GM18505 (cell line): ENCODE measurements at regions not wholly inside any gene's neighbourhood (a gene's known extent, or its start where the extent isn't known, plus 50 kb on each side); places are given as distances from the start of the nearest gene placed in this dataset.

Source experiments
- ATAC-seq: cut with Tn5 transposase; IDR thresholded peaks from one replicate; pipeline ENCODE4 v1.9.1; 2021; ENCODE audit not compliant: unreplicated experiment
- POLR2A ChIP-seq: IDR thresholded peaks from 4 replicates; pipeline ENCODE4 v1.6.1; 2011; ENCODE audit warnings: borderline replicate concordance; ENCODE audit not compliant: insufficient read depth, insufficient read length; ENCODE audit errors: extremely low read depth

DNA sequence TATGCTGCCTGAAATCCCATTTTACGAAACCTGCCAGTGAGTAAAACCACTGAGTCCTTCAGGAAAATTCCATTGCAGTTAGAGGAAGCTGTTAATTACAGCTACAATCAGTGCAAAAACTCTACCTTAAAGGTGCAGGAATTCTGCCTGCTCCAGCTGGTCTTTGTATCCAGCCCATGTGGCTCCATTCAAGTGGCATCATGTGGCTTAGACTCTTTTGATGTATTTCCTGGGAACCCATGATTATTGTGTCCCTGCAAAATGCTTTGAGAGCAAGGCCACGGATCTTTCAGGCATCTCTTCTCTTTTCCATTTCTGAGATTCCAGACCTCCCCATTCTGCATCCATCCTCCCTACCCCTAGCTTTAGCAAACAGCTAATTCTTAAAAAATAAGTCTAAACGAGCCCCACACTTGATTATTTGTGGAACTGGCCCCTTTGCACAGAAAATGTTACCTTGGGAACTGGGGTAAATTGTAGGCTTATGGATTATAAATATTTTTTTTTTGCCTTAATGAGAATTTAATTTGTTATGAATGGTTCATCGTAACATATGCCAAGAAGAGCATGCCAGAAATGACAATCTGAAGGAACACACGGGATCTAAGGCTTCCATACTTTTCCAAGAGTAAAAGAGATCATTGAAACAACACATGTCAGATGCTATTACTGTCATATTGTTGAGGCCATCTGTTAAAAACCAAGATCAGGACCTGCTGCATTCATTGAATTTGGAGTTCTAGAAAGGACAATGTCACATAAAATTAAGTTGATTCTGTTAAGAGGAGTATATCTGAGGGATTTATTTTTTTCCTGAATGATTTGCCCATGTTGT lies 144.6 kb downstream of the TPH2 start:
- ATAC-seq = no peak
- TF ChIP-seq POLR2A = no peak

- TF ChIP-seq POLR2A = no peak
- ATAC-seq = no peak
Observed at GRCh38 chr12:72084061-72084460, 145.4 kb downstream of the TPH2 start.

DNA sequence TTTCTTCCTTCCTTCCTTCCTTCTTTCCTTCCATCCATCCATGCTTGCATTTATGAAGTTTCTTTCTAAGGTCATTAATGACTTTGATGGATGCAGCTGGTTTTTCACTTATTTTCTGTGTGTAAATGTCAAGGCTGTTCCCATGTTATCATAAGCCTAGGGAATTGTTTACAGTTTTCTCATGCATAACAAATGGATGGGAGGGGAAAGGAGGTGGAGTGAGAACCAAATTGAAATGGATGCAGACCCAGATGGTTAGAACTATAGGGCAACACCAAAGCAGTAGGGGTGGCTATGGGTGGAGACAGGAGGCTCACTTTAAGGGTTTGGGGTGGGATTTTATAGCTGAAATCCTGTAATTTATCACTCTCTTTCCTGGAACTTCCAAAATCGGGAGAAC lies 146.2 kb downstream of the TPH2 start:
- ATAC-seq = no peak

GRCh38 chr12:72089678-72090077 lies 151.0 kb downstream of the TPH2 start:
- ATAC-seq = no peak
- TF ChIP-seq POLR2A = no peak

More for the DNA sequence above, 146.2 kb downstream of the TPH2 start:
- TF ChIP-seq POLR2A = no peak

DNA sequence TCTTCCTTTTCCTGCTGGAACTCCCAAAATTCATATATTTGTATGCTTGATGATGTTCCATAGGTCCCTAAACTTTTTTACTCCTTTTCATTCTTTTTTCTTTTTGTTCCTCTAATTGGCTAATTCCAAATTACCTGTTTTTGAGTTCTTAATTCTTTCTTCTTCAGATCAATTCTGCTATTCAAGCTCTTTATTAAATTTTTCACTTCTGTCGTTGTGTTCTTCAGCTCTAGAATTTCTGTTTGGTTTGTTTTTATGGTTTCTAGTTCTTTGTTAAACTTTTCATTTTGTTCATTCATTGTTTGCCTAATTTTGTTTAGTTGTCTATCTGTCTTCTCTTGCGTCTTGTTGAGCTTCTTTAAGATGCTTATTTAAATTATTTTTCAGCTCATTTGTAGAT lies 154.8 kb downstream of the TPH2 start:
- ATAC-seq = no peak
- no peak for TF ChIP-seq POLR2A

DNA sequence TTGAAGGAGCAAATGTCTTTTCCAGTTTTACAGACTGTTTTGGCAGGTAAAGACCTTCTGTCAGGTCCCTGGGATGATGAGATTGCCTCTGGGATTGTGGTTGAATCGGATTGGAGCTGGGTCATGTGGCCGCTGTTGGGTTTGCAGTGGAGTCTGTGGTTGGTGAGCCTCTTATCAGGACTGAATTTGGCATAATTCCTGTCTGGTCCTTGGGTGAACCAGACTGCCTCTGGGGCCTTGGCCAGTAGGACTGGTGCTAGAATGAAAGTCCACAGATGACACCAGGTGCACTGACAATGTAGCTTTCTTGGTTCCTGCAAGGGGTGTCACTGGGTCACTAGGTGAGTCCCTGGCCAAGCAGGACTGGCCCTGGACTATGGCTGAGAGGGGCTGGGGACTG lies 155.3 kb downstream of the TPH2 start:
- TF ChIP-seq POLR2A = no peak
- no peak for ATAC-seq

- TF ChIP-seq POLR2A = no peak
- no peak for ATAC-seq
Observed at GRCh38 chr12:72094490-72094889, 155.8 kb downstream of the TPH2 start.

- no peak for TF ChIP-seq POLR2A
- no peak for ATAC-seq
Observed at GRCh38 chr12:72095025-72095424, 156.4 kb downstream of the TPH2 start.

- no peak for ATAC-seq
- TF ChIP-seq POLR2A = no peak
Observed at GRCh38 chr12:72098622-72099021, 160.0 kb downstream of the TPH2 start.

DNA sequence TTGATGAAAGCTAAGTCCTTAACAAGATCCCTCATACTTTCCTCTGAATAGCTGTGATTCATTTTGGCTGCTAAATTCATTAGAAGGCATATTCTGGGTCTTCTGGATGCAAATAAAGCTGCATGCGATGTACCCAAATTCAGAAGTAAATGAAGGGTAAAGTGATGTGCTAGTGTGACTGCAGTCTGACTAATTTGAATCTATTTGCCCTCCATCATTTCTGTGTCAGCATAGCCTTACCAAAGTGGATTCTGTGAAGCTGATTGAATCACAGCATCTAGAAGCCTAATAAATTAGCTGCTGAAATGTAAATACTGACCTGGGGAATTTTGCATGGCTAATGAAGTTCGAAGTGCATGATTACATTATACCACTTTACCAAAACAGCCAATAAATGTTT lies 162.2 kb downstream of the TPH2 start:
- ATAC-seq = no peak

GRCh38 chr12:72102150-72102549 lies 163.5 kb downstream of the TPH2 start:
- TF ChIP-seq POLR2A = no peak
- no peak for ATAC-seq

More for the DNA sequence above, 162.2 kb downstream of the TPH2 start:
- no peak for TF ChIP-seq POLR2A

DNA sequence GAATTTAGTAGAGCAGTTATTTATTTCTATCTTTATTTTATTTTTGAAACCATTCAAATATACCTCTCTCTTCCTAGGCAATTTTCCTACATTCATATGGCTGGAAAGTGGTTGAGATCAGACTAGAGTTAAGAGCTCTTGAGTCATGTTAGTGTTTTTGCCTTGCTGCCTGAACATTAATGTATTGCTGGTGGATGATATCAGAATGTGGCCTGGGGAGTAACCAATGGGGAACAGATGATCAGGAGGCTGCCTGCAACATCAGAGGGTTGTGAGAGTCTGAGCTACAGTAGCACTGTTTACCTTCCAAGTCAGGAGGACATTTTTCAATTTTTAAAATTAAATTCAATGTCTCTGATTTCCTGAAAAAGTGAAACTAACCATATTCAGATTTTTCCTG lies 166.3 kb upstream of the TRHDE start:
- ATAC-seq = no peak

GRCh38 chr12:72110937-72111650 lies 161.1 kb upstream of the TRHDE start:
- no peak for ATAC-seq
- no peak for TF ChIP-seq POLR2A

More for the DNA sequence above, 166.3 kb upstream of the TRHDE start:
- no peak for TF ChIP-seq POLR2A

DNA sequence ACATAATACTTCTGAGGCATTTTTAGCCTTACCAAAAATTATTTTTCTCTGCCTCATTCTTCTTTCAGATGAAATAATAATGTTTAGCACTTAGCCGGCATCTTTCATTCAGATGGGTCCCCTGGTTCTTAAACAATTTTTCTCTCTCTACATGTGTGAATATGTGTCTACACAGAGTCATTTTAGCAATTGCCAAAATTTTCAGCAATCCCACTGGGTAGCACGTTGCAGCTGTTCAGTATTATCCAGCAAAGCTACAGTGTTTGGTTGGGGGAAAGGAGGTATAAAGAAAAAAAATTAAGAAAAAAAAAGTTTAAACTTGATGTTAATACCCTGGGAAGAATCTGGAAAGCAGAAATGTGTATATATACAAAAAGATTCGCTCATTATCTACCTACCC lies 160.5 kb upstream of the TRHDE start:
- no peak for ATAC-seq
- no peak for TF ChIP-seq POLR2A
